ENCODE measurements at regions not wholly inside any gene's neighbourhood (a gene's known extent, or its start where the extent isn't known, plus 50 kb on each side); places are given as distances from the start of the nearest gene placed in this dataset.
"Not testable (repeated sequence)": the region's sequence is repeated elsewhere in the genome, so short reads cannot be mapped to it uniquely, and the experiment has no call there.

DNA sequence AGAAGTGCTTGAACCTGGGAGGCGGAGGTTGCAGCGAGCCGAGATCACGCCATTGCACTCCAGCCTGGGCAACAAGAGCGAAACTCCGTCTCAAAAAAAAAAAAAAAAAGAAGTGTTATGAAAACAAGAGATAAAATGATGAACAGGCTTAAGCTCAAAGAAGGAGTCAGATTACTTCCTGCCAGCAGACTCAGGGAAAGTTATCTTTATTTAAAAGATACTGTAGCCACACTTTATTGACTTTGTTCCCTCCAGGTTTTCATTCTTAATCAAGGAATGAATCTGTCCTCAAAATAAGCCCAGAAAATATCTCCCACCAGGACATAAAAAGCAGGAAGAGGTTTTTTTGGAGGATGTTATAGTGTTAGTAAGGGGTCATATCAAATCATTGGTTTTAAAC, 176.5 kb upstream of the KCNMB2 start:
- H3K4me3 ChIP-seq (ENCODE audit: low read depth, low read length), result no peak overlapping the region
- no peak for DNase-seq (ENCODE audit: low read depth, low spot score)
- ChIA-PET CTCF (no interaction called here), POLR2A (interaction anchor here (0.6 kb wide), 1 partner anchor 1003 kb away, joined by 3 read pairs; no protein-coding TSS in a partner anchor)
- TF ChIP-seq, protein P1, sequence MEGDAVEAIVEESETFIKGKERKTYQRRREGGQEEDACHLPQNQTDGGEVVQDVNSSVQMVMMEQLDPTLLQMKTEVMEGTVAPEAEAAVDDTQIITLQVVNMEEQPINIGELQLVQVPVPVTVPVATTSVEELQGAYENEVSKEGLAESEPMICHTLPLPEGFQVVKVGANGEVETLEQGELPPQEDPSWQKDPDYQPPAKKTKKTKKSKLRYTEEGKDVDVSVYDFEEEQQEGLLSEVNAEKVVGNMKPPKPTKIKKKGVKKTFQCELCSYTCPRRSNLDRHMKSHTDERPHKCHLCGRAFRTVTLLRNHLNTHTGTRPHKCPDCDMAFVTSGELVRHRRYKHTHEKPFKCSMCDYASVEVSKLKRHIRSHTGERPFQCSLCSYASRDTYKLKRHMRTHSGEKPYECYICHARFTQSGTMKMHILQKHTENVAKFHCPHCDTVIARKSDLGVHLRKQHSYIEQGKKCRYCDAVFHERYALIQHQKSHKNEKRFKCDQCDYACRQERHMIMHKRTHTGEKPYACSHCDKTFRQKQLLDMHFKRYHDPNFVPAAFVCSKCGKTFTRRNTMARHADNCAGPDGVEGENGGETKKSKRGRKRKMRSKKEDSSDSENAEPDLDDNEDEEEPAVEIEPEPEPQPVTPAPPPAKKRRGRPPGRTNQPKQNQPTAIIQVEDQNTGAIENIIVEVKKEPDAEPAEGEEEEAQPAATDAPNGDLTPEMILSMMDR (IDR thresholded peaks at IDR 0.05; ENCODE audit: insufficient read depth, low read length, missing control alignments), result no peak

GRCh38 chr3:178363048-178363447, 173.2 kb upstream of the KCNMB2 start:
- CTCF ChIA-PET; POLR2A ChIA-PET; DNase-seq (ENCODE audit: low read depth, low spot score); H3K4me3 ChIP-seq (ENCODE audit: low read depth, low read length): not testable (repeated sequence)

GRCh38 chr3:178367817-178368617, 168.2 kb upstream of the KCNMB2 start:
- DNase-seq (ENCODE audit: low read depth, low spot score), result no peak
- no peak overlapping the region for H3K4me3 ChIP-seq (ENCODE audit: low read depth, low read length)
- TF ChIP-seq, protein P1 (IDR thresholded peaks at IDR 0.05; ENCODE audit: insufficient read depth, low read length, missing control alignments), result no peak
- ChIA-PET POLR2A (no interaction called here), CTCF (interaction anchor here (1.0 kb wide), 2 partner anchors 9 to 17 kb away, joined by 3 to 7 read pairs; no protein-coding TSS in a partner anchor)

GRCh38 chr3:178369006-178369405, 167.2 kb upstream of the KCNMB2 start:
- ChIA-PET POLR2A (no interaction called here), CTCF (interaction anchor here (1.0 kb wide), 2 partner anchors 10 to 16 kb away, joined by 3 to 7 read pairs; no protein-coding TSS in a partner anchor)
- no peak for DNase-seq (ENCODE audit: low read depth, low spot score)
- H3K4me3 ChIP-seq (ENCODE audit: low read depth, low read length), result no peak overlapping the region
- TF ChIP-seq, protein P1 (IDR thresholded peaks at IDR 0.05; ENCODE audit: insufficient read depth, low read length, missing control alignments), result no peak

DNA sequence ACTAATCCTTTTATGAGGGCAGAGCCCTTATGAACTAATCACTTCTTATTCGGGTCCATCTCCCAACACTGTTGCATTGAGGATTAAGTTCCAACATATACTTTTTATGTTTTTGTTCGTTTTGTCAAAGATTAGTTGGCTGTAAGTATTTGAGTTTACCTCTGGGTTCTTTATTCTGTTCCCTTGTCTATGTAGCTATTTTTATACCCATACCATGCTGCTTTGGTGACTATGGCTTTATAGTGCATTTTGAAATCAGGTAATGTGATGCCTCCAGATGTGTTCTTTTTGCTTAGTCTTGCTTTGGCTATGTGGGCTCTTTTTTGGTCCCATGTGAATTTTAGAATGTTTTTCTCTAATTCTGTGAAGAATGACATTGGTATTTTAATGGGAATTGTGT, 166.4 kb upstream of the KCNMB2 start:
- ChIA-PET CTCF (no interaction called here), POLR2A (no interaction called here)
- TF ChIP-seq, protein P1 (IDR thresholded peaks at IDR 0.05; ENCODE audit: insufficient read depth, low read length, missing control alignments), result no peak
- no peak for DNase-seq (ENCODE audit: low read depth, low spot score)
- H3K4me3 ChIP-seq (ENCODE audit: low read depth, low read length), result no peak overlapping the region

DNA sequence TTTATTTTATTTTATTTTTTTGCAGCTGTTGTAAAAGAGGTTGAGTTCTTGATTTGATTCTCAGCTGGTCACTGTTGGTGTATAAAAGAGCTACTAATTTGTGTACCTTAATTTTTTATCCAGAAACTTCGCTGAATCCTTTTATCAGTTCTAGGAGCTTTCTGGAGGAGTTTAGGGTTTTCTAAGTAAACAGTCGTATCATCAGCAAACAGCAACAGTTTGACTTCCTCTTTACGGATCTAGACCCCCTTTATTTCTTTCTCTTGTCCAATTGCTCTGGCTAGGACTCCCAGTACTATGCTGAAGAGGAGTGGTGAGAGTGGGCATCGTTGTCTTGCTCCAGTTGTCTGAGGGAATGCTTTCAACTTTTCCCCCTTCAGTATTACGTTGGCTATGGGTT, 165.8 kb upstream of the KCNMB2 start:
- no peak overlapping the region for H3K4me3 ChIP-seq (ENCODE audit: low read depth, low read length)
- ChIA-PET POLR2A (no interaction called here), CTCF (no interaction called here)
- TF ChIP-seq, protein P1 (IDR thresholded peaks at IDR 0.05; ENCODE audit: insufficient read depth, low read length, missing control alignments), result no peak
- no peak for DNase-seq (ENCODE audit: low read depth, low spot score)

Data from AG04449 (cell line).